HG03139 (cell line): ENCODE measurements at regions not wholly inside any gene's neighbourhood (a gene's known extent, or its start where the extent isn't known, plus 50 kb on each side); places are given as distances from the start of the nearest gene placed in this dataset.
"Not testable (repeated sequence)": the region's sequence is repeated elsewhere in the genome, so short reads cannot be mapped to it uniquely, and the experiment has no call there.

Experiments
- ATAC-seq: cut with Tn5 transposase; IDR thresholded peaks from one replicate; pipeline ENCODE4 v1.9.1; 2021; ENCODE audit not compliant: unreplicated experiment

DNA sequence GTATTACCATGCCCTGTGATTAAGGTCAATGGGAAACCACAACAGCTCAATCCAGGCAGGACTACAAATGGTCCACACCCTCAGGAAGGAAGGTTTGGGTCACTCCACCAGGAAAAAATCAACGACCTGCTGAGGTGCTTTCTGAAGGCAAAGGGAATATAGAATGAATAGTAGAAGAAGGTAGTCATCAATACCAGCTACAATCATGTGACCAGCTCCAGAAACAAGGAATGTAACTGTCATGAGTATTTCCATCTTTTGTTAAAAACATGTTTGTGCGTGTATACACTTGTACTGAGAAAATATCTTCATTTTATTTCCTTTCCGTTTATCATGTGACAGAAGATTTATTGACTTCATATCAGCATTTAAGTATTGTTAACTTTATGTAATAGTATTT lies 2028.6 kb upstream of the PCDH20 start:
- ATAC-seq: not testable (repeated sequence)

DNA sequence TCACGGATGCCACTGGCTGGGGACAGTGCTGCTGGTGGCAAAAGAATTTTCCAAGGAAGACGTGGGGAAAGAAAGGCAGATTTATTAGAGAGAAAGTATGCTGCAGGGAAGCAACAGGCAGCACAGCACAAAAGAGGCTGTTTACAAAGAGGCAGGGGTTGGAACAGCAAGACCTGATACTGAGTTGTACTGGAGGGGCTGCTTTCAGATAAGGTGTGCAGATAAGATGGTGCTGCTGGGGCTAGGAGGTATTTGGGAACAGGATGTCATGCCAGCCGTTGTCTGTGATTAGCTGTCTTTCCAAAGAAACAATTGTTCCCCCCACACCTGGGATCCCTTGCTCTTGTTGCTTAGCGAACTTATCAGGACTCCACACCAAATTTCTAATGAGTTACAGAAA lies 2023.3 kb upstream of the PCDH20 start:
- no peak for ATAC-seq

- ATAC-seq: no peak
These were observed 2020.6 kb upstream of the PCDH20 start for GRCh38 chr13:63436325-63436668.

DNA sequence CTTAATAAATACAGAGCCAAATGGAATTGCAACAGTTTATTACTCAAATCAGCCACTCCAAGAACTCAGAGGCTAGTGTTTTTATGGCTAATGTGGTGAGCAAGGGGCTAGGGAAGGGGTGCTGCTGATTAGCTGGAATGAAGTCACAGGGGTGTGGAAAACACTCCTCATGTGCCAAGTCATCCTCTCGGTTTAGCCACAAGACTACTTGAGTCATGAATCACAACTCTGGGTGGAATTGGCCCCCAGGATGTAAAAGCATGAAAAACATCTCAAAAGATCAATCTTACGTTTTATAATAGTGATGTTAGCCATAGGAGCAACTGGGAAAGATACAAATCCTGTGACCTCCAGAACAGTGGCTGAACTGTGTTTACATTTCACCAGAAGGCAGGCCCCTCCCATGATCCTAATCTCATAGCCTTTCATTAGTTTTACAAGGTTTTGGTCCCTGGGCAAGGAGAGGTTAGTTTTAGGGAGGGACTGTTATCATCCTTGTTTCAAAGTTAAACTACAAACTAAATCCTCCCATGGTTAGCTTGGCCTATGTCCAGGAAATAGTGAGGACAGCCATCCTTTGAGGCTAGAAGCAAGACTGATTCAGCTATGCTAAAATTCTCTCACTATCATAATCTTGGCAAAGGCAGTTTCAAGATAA lies 2020.1 kb upstream of the PCDH20 start:
- no peak for ATAC-seq

- no peak for ATAC-seq
These were observed 2018.0 kb upstream of the PCDH20 start for GRCh38 chr13:63433546-63434150.

- ATAC-seq: no peak
These were observed 2011.5 kb upstream of the PCDH20 start for GRCh38 chr13:63427170-63427569.

GRCh38 chr13:63425131-63425530 lies 2009.5 kb upstream of the PCDH20 start:
- no peak for ATAC-seq

- ATAC-seq: no peak
These were observed 2005.5 kb upstream of the PCDH20 start for GRCh38 chr13:63421123-63421522.

DNA sequence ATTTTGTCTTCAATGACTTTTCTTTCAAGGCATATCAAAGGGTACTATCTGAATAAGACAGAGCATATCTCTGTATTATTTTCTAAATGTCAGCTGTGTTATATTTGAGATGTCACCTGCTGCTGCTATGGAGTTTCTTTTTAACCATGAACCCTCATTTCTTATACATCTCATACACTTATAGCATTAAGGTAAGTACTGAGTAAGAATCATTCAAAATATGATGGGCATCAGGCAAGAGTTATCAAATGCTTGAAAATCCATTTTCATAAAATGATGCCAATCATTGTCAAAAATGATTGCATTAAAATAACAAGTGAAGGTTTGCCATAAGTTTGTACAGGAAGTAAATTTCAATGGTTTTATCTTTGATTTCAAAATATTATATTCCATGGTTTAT lies 2005.0 kb upstream of the PCDH20 start:
- no peak for ATAC-seq

DNA sequence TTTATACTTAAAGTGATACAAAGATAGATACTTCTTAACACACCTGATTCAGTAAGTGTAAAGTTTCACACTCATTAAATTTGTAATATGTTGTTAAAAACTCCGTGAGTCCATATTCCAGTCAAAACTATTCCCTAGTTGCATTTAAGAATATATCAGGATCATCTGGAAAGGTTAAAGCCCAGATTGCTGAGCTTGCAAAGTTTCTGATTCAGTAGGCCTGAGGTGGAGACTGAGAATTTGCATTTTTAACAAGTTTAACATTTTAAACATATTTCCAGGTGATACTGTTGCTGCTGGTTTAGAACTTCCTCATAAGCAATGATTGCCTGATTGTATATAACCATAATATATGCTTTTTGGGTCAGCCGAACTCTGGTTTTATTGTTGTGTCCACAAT lies 1998.6 kb upstream of the PCDH20 start:
- no peak for ATAC-seq

DNA sequence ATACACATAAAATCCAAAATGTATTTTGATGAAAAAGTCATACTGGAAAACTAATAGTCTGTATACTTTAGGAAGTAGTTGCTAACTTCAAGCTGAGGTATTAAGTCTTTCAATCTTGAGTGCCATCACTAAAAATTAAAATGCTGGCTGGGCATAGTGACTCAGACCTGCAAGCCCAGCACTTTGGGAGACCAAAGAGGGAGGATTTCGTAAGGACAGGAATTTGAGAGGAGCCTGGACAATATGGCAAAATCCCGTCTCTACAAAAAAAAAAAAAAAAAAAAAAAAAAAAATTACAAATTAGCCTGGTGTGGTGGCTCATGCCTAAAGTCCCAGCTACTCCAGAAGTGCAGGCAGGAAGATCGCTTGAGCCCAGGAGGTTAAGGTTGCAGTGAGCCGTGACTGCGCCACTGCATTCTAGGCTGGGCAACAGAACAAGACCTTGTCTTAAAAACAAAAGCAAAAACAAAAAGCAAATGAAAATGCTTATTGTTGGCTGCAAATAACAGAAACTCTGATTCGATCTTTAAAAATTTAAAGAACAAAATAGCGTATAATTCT lies 1994.2 kb upstream of the PCDH20 start:
- no peak for ATAC-seq

GRCh38 chr13:63408331-63409189 lies 1992.9 kb upstream of the PCDH20 start:
- ATAC-seq: no peak

GRCh38 chr13:63403733-63404132 lies 1988.1 kb upstream of the PCDH20 start:
- no peak for ATAC-seq

- ATAC-seq: no peak
These were observed 1981.1 kb upstream of the PCDH20 start for GRCh38 chr13:63396746-63397145.

GRCh38 chr13:63393112-63393511 lies 1977.5 kb upstream of the PCDH20 start:
- ATAC-seq: no peak

DNA sequence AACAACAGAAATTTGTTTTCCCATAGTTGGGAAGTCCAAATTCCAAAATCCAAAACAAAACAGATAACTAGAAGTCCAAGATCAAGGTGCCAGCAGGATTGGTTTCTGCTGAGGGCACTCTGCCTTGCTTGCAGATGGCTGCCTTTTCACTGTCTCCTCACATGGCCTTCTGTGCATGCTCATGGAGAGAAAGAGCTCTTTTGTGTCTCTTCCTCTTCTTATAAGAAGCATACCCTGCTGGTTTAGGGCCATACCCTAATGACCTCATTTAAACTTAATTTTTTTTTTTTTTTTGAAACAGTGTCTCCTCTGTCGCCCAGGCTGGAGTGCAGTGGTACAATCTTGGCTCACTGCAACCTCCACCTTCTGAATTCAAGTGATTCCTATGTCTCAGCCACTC lies 1974.1 kb upstream of the PCDH20 start:
- no peak for ATAC-seq

DNA sequence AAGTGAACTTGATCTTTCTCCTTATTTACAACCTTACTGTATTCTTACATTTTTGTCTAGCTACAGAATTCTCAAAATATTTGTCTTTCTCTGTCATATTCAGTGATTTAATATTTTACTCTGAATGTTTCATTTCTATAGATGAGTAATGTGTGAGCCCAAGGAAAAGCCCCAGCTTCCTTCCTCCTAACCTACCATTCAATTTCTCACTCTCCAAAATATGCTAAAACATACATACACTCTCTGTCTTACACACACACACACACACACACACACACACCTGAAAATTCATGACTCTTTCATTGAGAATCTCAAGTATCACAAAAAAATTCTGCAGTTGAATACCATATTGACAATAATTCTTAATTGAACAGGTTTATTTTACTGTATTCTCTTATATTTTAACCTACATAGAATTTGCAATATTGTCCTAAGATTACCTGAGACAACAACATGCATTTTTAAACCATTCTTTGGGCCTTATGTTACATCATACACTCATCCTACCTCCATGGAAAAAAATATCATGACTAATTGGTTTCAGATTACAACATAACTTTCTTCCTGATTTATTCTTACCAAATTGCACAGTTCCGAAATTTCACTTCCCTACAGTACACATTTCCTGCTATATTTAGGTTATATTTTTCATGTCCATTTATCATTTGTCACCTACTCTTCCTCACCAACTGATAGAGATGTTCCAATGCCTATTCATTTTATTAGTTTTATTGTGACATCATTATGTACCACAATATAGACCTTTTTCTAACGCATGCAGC lies 1965.6 kb upstream of the PCDH20 start:
- no peak for ATAC-seq

- ATAC-seq: no peak
These were observed 1962.3 kb upstream of the PCDH20 start for GRCh38 chr13:63377986-63378385.

DNA sequence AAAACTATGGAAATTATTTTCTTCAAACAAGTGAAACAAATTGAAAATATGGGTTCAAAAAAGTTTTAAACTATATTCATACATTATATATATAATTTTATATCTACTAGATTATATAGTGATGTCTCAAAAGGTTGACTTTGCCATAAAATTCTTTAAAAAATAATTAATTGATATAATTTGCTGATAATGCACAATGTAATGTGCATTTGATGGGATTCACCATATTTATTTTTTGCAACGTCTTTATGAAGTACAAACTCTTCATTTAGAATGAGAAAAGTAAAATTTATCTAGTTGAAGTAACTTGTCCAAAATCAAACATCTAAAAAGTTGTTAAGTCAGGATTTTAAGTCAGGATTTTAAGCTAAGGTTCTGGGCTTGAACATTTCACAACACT lies 1954.5 kb upstream of the PCDH20 start:
- ATAC-seq: no peak

GRCh38 chr13:63367522-63368198 lies 1952.0 kb upstream of the PCDH20 start:
- no peak for ATAC-seq

- no peak for ATAC-seq
These were observed 1948.5 kb upstream of the PCDH20 start for GRCh38 chr13:63364159-63364558.
